GM23338 (cell line): ENCODE measurements at regions not wholly inside any gene's neighbourhood (a gene's known extent, or its start where the extent isn't known, plus 50 kb on each side); places are given as distances from the start of the nearest gene placed in this dataset.

Experiments used
- ATAC-seq: fragments of 200-7000 bp; cut with Tn5 transposase; 3 replicates; pipeline ENCODE4 v1.9.1; 2020
- DNase-seq: peaks from one replicate; pipeline ENCODE4 v3.0.0-alpha.2; 2015; ENCODE audit warnings: low spot score
- H2AFZ ChIP-seq: fragments of 200-600 bp; sonication (generic); 2 replicates; pipeline ENCODE4 v1.8.0; 2016; ENCODE audit warnings: antibody characterized with exemption, mild to moderate bottlenecking, moderate library complexity
- H3F3A ChIP-seq: fragments of 200-600 bp; sonication (generic); replicated peaks from 2 replicates; pipeline ENCODE4 v1.8.0; 2017; ENCODE audit warnings: antibody characterized with exemption, mixed run types, low read depth
- H3K27ac ChIP-seq: fragments of 200-600 bp; sonication (generic); 2 replicates; pipeline ENCODE4 v1.6.1; 2016; ENCODE audit warnings: low read depth
- H3K27me3 ChIP-seq: fragments of 200-600 bp; sonication (generic); 2 replicates; pipeline ENCODE4 v1.8.0; 2016; ENCODE audit warnings: mild to moderate bottlenecking, mixed run types, moderate library complexity; ENCODE audit not compliant: insufficient read depth
- H3K36me3 ChIP-seq: fragments of 200-600 bp; sonication (generic); 2 replicates; pipeline ENCODE4 v1.8.0; 2016; ENCODE audit warnings: mild to moderate bottlenecking; ENCODE audit not compliant: insufficient read depth
- H3K4me1 ChIP-seq: fragments of 200-600 bp; sonication (generic); 2 replicates; pipeline ENCODE4 v1.8.0; 2016; ENCODE audit warnings: mild to moderate bottlenecking, moderate library complexity; ENCODE audit not compliant: insufficient read depth
- H3K4me2 ChIP-seq: fragments of 200-600 bp; sonication (generic); 2 replicates; pipeline ENCODE4 v1.7.1; 2017; ENCODE audit warnings: mixed run types
- H3K4me3 ChIP-seq: fragments of 200-600 bp; sonication (generic); 2 replicates; pipeline ENCODE4 v1.6.1; 2016; ENCODE audit warnings: mixed run types
- H3K79me2 ChIP-seq: fragments of 200-600 bp; sonication (generic); replicated peaks from 2 replicates; pipeline ENCODE4 v1.8.0; 2017; ENCODE audit warnings: mild to moderate bottlenecking; ENCODE audit not compliant: insufficient read depth
- H3K9me2 ChIP-seq: fragments of 200-600 bp; sonication (generic); 2 replicates; pipeline ENCODE4 v1.8.0; 2017; ENCODE audit not compliant: insufficient read depth
- H4K20me1 ChIP-seq: fragments of 200-600 bp; sonication (generic); replicated peaks from 2 replicates; pipeline ENCODE4 v1.8.0; 2017; ENCODE audit warnings: mild to moderate bottlenecking; ENCODE audit not compliant: insufficient read depth
- H3K27ac Mint-ChIP-seq: 2 replicates; pipeline ENCODE4 v1.8.0; 2020; ENCODE audit warnings: inconsistent platforms, mild to moderate bottlenecking, moderate library complexity, mixed read lengths
- H3K27me3 Mint-ChIP-seq: 3 replicates; pipeline ENCODE4 v1.8.0; 2022; ENCODE audit warnings: low read depth, mild to moderate bottlenecking, moderate library complexity, mixed read lengths, inconsistent platforms; ENCODE audit not compliant: insufficient read depth, poor library complexity
- H3K36me3 Mint-ChIP-seq: 3 replicates; pipeline ENCODE4 v1.8.0; 2021; ENCODE audit warnings: low read depth, mild to moderate bottlenecking, inconsistent platforms, moderate library complexity, mixed read lengths
- H3K4me1 Mint-ChIP-seq: 3 replicates; pipeline ENCODE4 v1.8.0; 2020; ENCODE audit warnings: mild to moderate bottlenecking, inconsistent platforms, mixed read lengths
- H3K4me3 Mint-ChIP-seq: 3 replicates; pipeline ENCODE4 v1.8.0; 2021; ENCODE audit warnings: moderate library complexity, mild to moderate bottlenecking, inconsistent platforms, mixed read lengths
- H3K9me3 Mint-ChIP-seq: 3 replicates; pipeline ENCODE4 v1.8.0; 2020; ENCODE audit warnings: moderate library complexity, mild to moderate bottlenecking, inconsistent platforms, mixed read lengths
- CREB1 ChIP-seq: fragments of 250-450 bp; sonication (Bioruptor Pico); IDR thresholded peaks from 2 replicates; pipeline ENCODE4 v1.5.0; 2020; ENCODE audit warnings: low read depth, mild to moderate bottlenecking, moderate library complexity
- CTCF ChIP-seq, 2 experiments: fragments of 200-600 bp in 1 of 2; sonication (generic) in 1 of 2; conservative IDR thresholded peaks; 2 replicates each; pipeline versions ENCODE4 v1.5.1 to v1.6.1; 2016 to 2017; ENCODE audit warnings: antibody characterized with exemption in 2 of 2, low read depth in 2 of 2, mild to moderate bottlenecking in 2 of 2, moderate library complexity in 1 of 2
- EZH2 ChIP-seq: fragments of 200-600 bp; sonication (generic); IDR thresholded peaks from one replicate; pipeline ENCODE4 v1.8.0; 2017; ENCODE audit warnings: antibody characterized with exemption, mild to moderate bottlenecking, low read depth; ENCODE audit not compliant: unreplicated experiment
- EZH2phosphoT487 ChIP-seq: fragments of 200-600 bp; sonication (generic); IDR thresholded peaks from one replicate; pipeline ENCODE4 v1.8.1; 2018; ENCODE audit warnings: antibody characterized with exemption; ENCODE audit not compliant: unreplicated experiment
- JUNB ChIP-seq: IDR thresholded peaks from one replicate; pipeline ENCODE4 v1.6.1; 2016; ENCODE audit warnings: antibody characterized with exemption; ENCODE audit not compliant: unreplicated experiment
- NANOG ChIP-seq: IDR thresholded peaks from 2 replicates; pipeline ENCODE4 v1.6.1; 2016; ENCODE audit warnings: antibody characterized with exemption, borderline replicate concordance
- POLR2AphosphoS5 ChIP-seq: IDR thresholded peaks from 2 replicates; pipeline ENCODE4 v1.6.1; 2016; ENCODE audit warnings: antibody characterized with exemption, low read depth
- STAT1 ChIP-seq: IDR thresholded peaks from one replicate; pipeline ENCODE4 v1.6.1; 2016; ENCODE audit warnings: antibody characterized with exemption; ENCODE audit not compliant: unreplicated experiment
- ZNF114 ChIP-seq: fragments of 250-450 bp; sonication (Bioruptor Pico); IDR thresholded peaks from 2 replicates; pipeline ENCODE4 v1.5.0; 2020; ENCODE audit warnings: mild to moderate bottlenecking, moderate library complexity
- ZNF331 ChIP-seq: fragments of 250-450 bp; sonication (Bioruptor Pico); IDR thresholded peaks from 2 replicates; pipeline ENCODE4 v1.5.0; 2020; ENCODE audit warnings: low read depth, mild to moderate bottlenecking, moderate library complexity
- TF ChIP-seq, protein P1 (sequence below): IDR thresholded peaks from one replicate; pipeline ENCODE4 v1.6.1; 2018; ENCODE audit warnings: antibody characterized with exemption; ENCODE audit not compliant: unreplicated experiment

DNA sequence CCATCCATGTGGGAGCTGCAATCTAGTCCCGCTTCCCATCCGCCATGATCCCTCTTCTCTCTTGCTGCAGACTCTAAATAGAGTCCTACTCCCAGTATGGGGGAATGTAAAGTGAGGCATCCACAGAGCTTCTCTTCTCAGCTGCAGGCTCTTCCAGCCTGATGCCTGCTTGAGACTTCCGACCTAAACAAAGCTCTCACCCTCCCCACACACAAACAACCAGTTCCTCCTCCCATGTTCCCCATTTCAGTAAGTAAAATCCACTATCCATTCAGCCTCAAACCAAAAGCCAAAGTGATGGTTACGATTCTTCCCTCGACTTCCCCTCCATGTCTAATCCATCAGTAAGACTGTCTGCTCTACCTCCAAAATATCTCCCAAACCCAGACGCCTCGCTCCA, 108.2 kb upstream of the NFE2L3 start (continued):
- TF ChIP-seq, protein P1, sequence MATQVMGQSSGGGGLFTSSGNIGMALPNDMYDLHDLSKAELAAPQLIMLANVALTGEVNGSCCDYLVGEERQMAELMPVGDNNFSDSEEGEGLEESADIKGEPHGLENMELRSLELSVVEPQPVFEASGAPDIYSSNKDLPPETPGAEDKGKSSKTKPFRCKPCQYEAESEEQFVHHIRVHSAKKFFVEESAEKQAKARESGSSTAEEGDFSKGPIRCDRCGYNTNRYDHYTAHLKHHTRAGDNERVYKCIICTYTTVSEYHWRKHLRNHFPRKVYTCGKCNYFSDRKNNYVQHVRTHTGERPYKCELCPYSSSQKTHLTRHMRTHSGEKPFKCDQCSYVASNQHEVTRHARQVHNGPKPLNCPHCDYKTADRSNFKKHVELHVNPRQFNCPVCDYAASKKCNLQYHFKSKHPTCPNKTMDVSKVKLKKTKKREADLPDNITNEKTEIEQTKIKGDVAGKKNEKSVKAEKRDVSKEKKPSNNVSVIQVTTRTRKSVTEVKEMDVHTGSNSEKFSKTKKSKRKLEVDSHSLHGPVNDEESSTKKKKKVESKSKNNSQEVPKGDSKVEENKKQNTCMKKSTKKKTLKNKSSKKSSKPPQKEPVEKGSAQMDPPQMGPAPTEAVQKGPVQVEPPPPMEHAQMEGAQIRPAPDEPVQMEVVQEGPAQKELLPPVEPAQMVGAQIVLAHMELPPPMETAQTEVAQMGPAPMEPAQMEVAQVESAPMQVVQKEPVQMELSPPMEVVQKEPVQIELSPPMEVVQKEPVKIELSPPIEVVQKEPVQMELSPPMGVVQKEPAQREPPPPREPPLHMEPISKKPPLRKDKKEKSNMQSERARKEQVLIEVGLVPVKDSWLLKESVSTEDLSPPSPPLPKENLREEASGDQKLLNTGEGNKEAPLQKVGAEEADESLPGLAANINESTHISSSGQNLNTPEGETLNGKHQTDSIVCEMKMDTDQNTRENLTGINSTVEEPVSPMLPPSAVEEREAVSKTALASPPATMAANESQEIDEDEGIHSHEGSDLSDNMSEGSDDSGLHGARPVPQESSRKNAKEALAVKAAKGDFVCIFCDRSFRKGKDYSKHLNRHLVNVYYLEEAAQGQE: no peak

DNA sequence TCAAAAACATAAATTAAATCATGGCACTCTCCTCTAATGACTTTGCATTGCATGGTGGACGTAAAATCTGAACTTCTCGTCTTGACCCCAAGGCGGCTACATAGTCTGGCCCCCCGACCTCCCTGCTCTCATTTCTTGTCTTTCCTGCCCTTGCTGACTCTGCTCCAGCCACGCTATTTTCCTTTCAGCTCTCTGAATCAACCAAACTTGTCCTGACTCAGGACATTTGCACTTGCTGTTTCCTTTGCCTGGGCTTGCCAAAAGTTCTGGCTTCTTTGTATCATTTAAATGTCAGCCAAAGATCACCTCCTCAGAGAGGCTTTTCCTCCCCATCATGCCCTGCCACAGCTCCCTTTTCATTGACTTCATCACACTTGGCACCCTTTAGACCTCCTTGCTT, 107.7 kb upstream of the NFE2L3 start:
- H3K9me3 Mint-ChIP-seq: no peaks in the 10 kb centered on the region
- DNase-seq (no peak), ATAC-seq (no peak)
- TF ChIP-seq ZNF331 (CRISPR knock-in tag): no peak
- no peak for TF ChIP-seq CREB1 (CRISPR knock-in tag)
- no peak for TF ChIP-seq ZNF114
- no peak overlapping the region for H3K27ac Mint-ChIP-seq
- Histone ChIP-seq H3K4me2 (no peak overlapping the region), H3K9me2 (no peaks in the 10 kb centered on the region), H2AFZ (peak overlapping the region; percentile 66; the same call in 1 of the 2 replicates), H3K27me3 (no peaks in the 10 kb centered on the region), H3F3A (no peaks in the 10 kb centered on the region), H4K20me1 (no peaks in the 10 kb centered on the region), H3K36me3 (no peaks in the 10 kb centered on the region), H3K4me1 (no peaks in the 10 kb centered on the region), H3K79me2 (no peaks in the 10 kb centered on the region), H3K27ac (no peak overlapping the region), H3K4me3 (no peak overlapping the region)
- no peak overlapping the region for H3K4me3 Mint-ChIP-seq
- H3K27me3 Mint-ChIP-seq: peaks cover 1% of the 10 kb centered on the region
- peaks cover 4% of the 10 kb centered on the region; the same call in 2 of the 3 replicates for H3K4me1 Mint-ChIP-seq
- no peaks in the 10 kb centered on the region for H3K36me3 Mint-ChIP-seq

DNA sequence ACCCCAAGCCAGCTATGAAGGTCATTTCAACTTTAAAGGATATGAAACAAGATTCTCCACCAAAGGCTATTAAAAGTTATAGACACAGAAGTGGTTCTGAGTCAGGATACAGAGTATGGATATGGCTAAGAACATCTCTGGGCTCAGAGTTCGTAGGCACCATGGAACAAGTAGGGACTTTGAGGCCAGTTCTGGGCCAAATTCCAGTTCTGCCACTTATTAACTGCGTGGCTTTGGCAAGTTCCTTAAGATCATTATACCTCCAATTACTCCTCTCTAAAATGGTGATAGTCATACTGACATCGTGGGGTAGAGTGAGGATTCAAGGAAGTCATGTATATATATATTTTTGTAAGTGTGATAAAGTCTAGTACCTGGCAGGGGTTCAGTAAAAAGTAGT, 105.8 kb upstream of the NFE2L3 start:
- H3K36me3 Mint-ChIP-seq: no peaks in the 10 kb centered on the region
- no peak overlapping the region for H3K4me3 ChIP-seq
- H3K27ac Mint-ChIP-seq: no peak overlapping the region
- peaks cover 4% of the 10 kb centered on the region; the same call in 2 of the 3 replicates for H3K4me1 Mint-ChIP-seq
- H3K27ac ChIP-seq: no peak overlapping the region
- H3F3A ChIP-seq: no peaks in the 10 kb centered on the region
- H2AFZ ChIP-seq: no peak overlapping the region
- DNase-seq (no peak), ATAC-seq (no peak)
- no peak overlapping the region for H3K4me3 Mint-ChIP-seq
- H3K27me3 Mint-ChIP-seq: peaks cover 1% of the 10 kb centered on the region
- no peaks in the 10 kb centered on the region for H3K36me3 ChIP-seq
- no peak overlapping the region for H3K4me2 ChIP-seq
- no peaks in the 10 kb centered on the region for H3K9me3 Mint-ChIP-seq
- no peaks in the 10 kb centered on the region for H3K4me1 ChIP-seq
- no peaks in the 10 kb centered on the region for H4K20me1 ChIP-seq
- no peaks in the 10 kb centered on the region for H3K9me2 ChIP-seq
- no peaks in the 10 kb centered on the region for H3K27me3 ChIP-seq
- H3K79me2 ChIP-seq: no peaks in the 10 kb centered on the region
- TF ChIP-seq JUNB (no peak), EZH2phosphoT487 (no peak), EZH2 (no peak), CTCF (conservative IDR thresholded peaks at IDR 0.05; ENCODE audit: low read depth in 2 of 2) (no peak), ZNF331 (CRISPR knock-in tag) (no peak), STAT1 (no peak), POLR2AphosphoS5 (no peak), NANOG (no peak)
